ENCODE measurements at regions not wholly inside any gene's neighbourhood (a gene's known extent, or its start where the extent isn't known, plus 50 kb on each side); places are given as distances from the start of the nearest gene placed in this dataset.
"Not testable (repeated sequence)": the region's sequence is repeated elsewhere in the genome, so short reads cannot be mapped to it uniquely, and the experiment has no call there.

GRCh38 chr12:131357920-131358319 is 353.0 kb upstream of the SFSWAP start:
- ATAC-seq (replicated peaks in 6 of 8) = no peak
- Histone ChIP-seq H3K4me1 (replicated peaks in 1 of 2) (peaks cover 17 to 39% of the 10 kb centered on the region in 2 donors), H3K27ac (no peak overlapping the region), H3K4me3 (no peak overlapping the region)
- WGBS, 10 experiments = 0 to 100% (median 82%) methylated on average over 1 to 3 of the region's 3 CpGs; no CpG with 5 or more reads in 3 of the 10 experiments
- in situ Hi-C loops (cut with MboI; ENCODE audit: low pct_unique_long_range_greater_than_20kb in 2 of 9, low sequenced_read_pairs in 9 of 9, unreplicated experiment in 9 of 9) = no loop called here

GRCh38 chr12:131362291-131363211 is 348.3 kb upstream of the SFSWAP start:
- ATAC-seq (replicated peaks in 6 of 8) = peak in 1 of 8 experiments; percentile 57
- Histone ChIP-seq H3K4me3 (no peak overlapping the region), H3K27ac (no peak overlapping the region), H3K4me1 (replicated peaks in 1 of 2) (peaks cover 0 to 11% of the 10 kb centered on the region in 2 donors)
- in situ Hi-C loops (cut with MboI; ENCODE audit: low pct_unique_long_range_greater_than_20kb in 2 of 9, low sequenced_read_pairs in 9 of 9, unreplicated experiment in 9 of 9) = no loop called here
- 5 to 100% (median 84%) methylated on average over 2 to 7 of the region's 12 CpGs for WGBS, 10 experiments

- 60 to 86% methylated on average over 1 to 6 of the region's 7 CpGs; no CpG with 5 or more reads in 8 of the 10 experiments for whole genome bisulfite sequencing, 10 experiments
- Histone ChIP-seq H3K4me1 (replicated peaks in 1 of 2) (peaks cover 0 to 11% of the 10 kb centered on the region in 2 donors), H3K4me3 (no peak overlapping the region), H3K27ac (no peak overlapping the region)
- in situ Hi-C loops (cut with MboI; ENCODE audit: low pct_unique_long_range_greater_than_20kb in 2 of 9, low sequenced_read_pairs in 9 of 9, unreplicated experiment in 9 of 9) = no loop called here
- no peak for ATAC-seq (replicated peaks in 6 of 8)
Observed at GRCh38 chr12:131363393-131363792, 347.5 kb upstream of the SFSWAP start.

GRCh38 chr12:131363841-131364495 is 346.9 kb upstream of the SFSWAP start:
- no peak overlapping the region for H3K27ac ChIP-seq
- no peak overlapping the region for H3K4me3 ChIP-seq
- WGBS, 10 experiments = 0 to 100% (median 60%) methylated on average over 1 to 10 of the region's 14 CpGs; no CpG with 5 or more reads in 3 of the 10 experiments
- H3K4me1 ChIP-seq (replicated peaks in 1 of 2) = peaks cover 0 to 11% of the 10 kb centered on the region in 2 donors
- in situ Hi-C loops (cut with MboI; ENCODE audit: low pct_unique_long_range_greater_than_20kb in 2 of 9, low sequenced_read_pairs in 9 of 9, unreplicated experiment in 9 of 9) = no loop called here
- peak in 1 of 8 experiments; percentile 56 for ATAC-seq (replicated peaks in 6 of 8)

GRCh38 chr12:131364903-131365820 is 345.7 kb upstream of the SFSWAP start:
- in situ Hi-C loops (cut with MboI; ENCODE audit: low pct_unique_long_range_greater_than_20kb in 2 of 9, low sequenced_read_pairs in 9 of 9, unreplicated experiment in 9 of 9) = no loop called here
- WGBS, 10 experiments = 51 to 100% (median 80%) methylated on average over 1 to 10 of the region's 12 CpGs
- H3K4me1 ChIP-seq (replicated peaks in 1 of 2) = peaks cover 0 to 13% of the 10 kb centered on the region in 2 donors
- no peak overlapping the region for H3K4me3 ChIP-seq
- no peak for ATAC-seq (replicated peaks in 6 of 8)
- no peak overlapping the region for H3K27ac ChIP-seq

GRCh38 chr12:131365821-131366260 is 345.0 kb upstream of the SFSWAP start:
- H3K27ac ChIP-seq = no peak overlapping the region
- ATAC-seq (replicated peaks in 6 of 8) = peak in 1 of 8 experiments; percentile 26
- H3K4me3 ChIP-seq = no peak overlapping the region
- 40 to 100% (median 85%) methylated on average over 1 to 13 of the region's 15 CpGs; no CpG with 5 or more reads in 2 of the 10 experiments for WGBS, 10 experiments
- peaks cover 0 to 20% of the 10 kb centered on the region in 2 donors for H3K4me1 ChIP-seq (replicated peaks in 1 of 2)
- in situ Hi-C loops (cut with MboI; ENCODE audit: low pct_unique_long_range_greater_than_20kb in 2 of 9, low sequenced_read_pairs in 9 of 9, unreplicated experiment in 9 of 9) = no loop called here

DNA sequence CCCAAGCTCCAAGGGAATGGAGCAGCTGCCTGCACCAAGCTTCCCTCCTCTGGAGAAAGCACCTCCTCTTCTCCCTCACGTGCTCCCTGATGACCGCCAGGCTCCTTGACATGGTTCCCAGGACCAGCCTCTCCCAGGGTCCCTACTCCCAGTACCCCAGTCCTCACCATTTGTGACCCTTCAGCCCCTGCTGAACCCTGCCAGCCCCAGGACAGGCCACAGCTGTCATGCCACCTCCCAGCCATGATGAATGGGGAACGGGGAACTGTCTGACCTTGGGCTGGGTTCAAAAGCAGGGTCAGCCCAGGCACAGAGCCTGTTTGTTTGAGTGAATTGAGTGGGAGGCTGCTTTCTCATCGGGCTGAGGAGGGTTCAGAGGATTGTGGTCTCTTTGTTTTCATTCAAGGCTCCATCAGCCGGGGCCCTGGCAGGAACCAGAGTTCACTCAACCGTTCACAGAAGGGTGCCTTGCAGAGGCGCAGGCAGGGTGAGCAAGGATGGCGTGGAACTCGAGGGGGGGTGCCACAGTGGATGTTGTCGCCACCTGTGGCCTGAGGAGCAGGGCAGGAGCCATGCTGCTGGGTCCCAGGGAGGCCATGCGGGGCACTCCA is 344.5 kb upstream of the SFSWAP start:
- Histone ChIP-seq H3K4me3 (no peak overlapping the region), H3K4me1 (replicated peaks in 1 of 2) (peaks cover 0 to 20% of the 10 kb centered on the region in 2 donors), H3K27ac (no peak overlapping the region)
- WGBS, 10 experiments = 36 to 100% (median 43%) methylated on average over 1 to 5 of the region's 11 CpGs; no CpG with 5 or more reads in 7 of the 10 experiments
- in situ Hi-C loops (cut with MboI; ENCODE audit: low pct_unique_long_range_greater_than_20kb in 2 of 9, low sequenced_read_pairs in 9 of 9, unreplicated experiment in 9 of 9) = no loop called here
- ATAC-seq (replicated peaks in 6 of 8) = peak in 4 of 8 experiments; percentile 12 to 45 (median 32)

GRCh38 chr12:131367067-131367982 is 343.6 kb upstream of the SFSWAP start:
- in situ Hi-C loops (cut with MboI; ENCODE audit: low pct_unique_long_range_greater_than_20kb in 2 of 9, low sequenced_read_pairs in 9 of 9, unreplicated experiment in 9 of 9); H3K4me3 ChIP-seq; H3K27ac ChIP-seq: not testable (repeated sequence)
- WGBS, 10 experiments = 83 to 100% (median 100%) methylated on average over 1 to 4 of the region's 27 CpGs; no CpG with 5 or more reads in 6 of the 10 experiments
- ATAC-seq (replicated peaks in 6 of 8) = peak in 1 of 8 experiments; percentile 24
- H3K4me1 ChIP-seq (replicated peaks in 1 of 2) = peaks cover 0 to 24% of the 10 kb centered on the region in 2 donors

DNA sequence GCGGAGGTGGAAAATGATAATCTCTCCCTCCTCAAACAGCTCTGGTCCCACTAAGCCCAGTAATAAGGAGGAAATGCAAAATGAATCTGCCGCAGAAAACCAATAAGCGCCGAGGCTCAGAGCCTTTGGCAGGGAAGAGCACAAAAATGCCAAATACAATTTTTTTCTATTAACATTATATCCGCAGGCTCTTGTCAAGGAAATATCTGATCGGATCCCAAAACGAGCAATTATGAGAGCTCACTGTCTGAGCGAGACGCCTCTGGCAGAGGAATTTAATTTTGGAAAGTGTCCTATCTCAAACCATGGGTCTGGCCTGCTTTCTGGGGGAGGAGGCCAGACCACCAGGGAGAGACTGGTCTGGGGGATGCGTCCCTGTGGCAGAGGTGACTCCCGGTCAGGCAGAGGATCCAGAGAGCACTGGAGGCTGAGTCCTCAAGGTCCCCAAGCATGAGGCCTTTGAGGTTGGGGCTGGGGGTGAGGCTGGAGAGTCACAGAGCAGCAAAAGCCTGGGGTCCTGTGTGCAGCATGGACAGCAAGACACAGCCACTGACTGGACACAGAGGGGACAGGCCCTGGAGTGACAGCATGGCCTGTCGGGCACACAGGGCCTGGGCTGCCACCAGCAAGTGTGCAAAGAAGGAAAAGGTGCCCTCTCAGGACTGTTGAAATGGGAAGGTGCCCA is 342.8 kb upstream of the SFSWAP start:
- 0 to 100% (median 88%) methylated on average over 1 to 10 of the region's 12 CpGs; no CpG with 5 or more reads in 3 of the 10 experiments for WGBS, 10 experiments
- in situ Hi-C loops (cut with MboI; ENCODE audit: low pct_unique_long_range_greater_than_20kb in 2 of 9, low sequenced_read_pairs in 9 of 9, unreplicated experiment in 9 of 9) = no loop called here
- no peak for ATAC-seq (replicated peaks in 6 of 8)
- no peak overlapping the region for H3K27ac ChIP-seq
- H3K4me1 ChIP-seq (replicated peaks in 1 of 2) = peaks cover 0 to 24% of the 10 kb centered on the region in 2 donors
- H3K4me3 ChIP-seq = no peak overlapping the region

- H3K27ac ChIP-seq = no peak overlapping the region
- ATAC-seq (replicated peaks in 6 of 8) = no peak
- 67% methylated on average over 1 of the region's 5 CpGs; no CpG with 5 or more reads in 9 of the 10 experiments for WGBS, 10 experiments
- no peak overlapping the region for H3K4me3 ChIP-seq
- in situ Hi-C loops (cut with MboI; ENCODE audit: low pct_unique_long_range_greater_than_20kb in 2 of 9, low sequenced_read_pairs in 9 of 9, unreplicated experiment in 9 of 9) = no loop called here
- peaks cover 0 to 24% of the 10 kb centered on the region in 2 donors for H3K4me1 ChIP-seq (replicated peaks in 1 of 2)
Observed at GRCh38 chr12:131368668-131369071, 342.2 kb upstream of the SFSWAP start.
